AG04450 (cell line): ENCODE measurements at regions not wholly inside any gene's neighbourhood (a gene's known extent, or its start where the extent isn't known, plus 50 kb on each side); places are given as distances from the start of the nearest gene placed in this dataset.
A peak's percentile ranks its signal among the peaks of the same experiment; 100 is the strongest.
"Not testable (repeated sequence)": the region's sequence is repeated elsewhere in the genome, so short reads cannot be mapped to it uniquely, and the experiment has no call there.

ENCODE experiments used
- CTCF ChIA-PET: fragments of 300-600, 350-600 bp; formaldehyde crosslinking; extraction: SDS; loops from one replicate; lab custom pipeline; 2022; ENCODE audit warnings: antibody characterized with exemption, inconsistent platforms; lab: Charles Lee
- POLR2A ChIA-PET: fragments of 350-600 bp; formaldehyde crosslinking; extraction: SDS; loops from one replicate; lab custom pipeline; 2021; ENCODE audit warnings: antibody characterized with exemption, inconsistent platforms; lab: Yijun Ruan, JAX
- DNase-seq: peaks from one replicate; pipeline ENCODE4 v3.0.0-alpha.2; 2011; ENCODE audit warnings: low read depth, low spot score
- H3K27ac ChIP-seq: one replicate; pipeline ENCODE4 v1.5.1; 2012; ENCODE audit warnings: low read depth, low read length, control low read depth
- H3K27me3 ChIP-seq: one replicate; pipeline ENCODE4 v1.6.0; 2012; ENCODE audit warnings: low read length; ENCODE audit not compliant: control insufficient read depth, insufficient read depth
- H3K4me3 ChIP-seq: 2 replicates; pipeline ENCODE4 v1.5.1; 2011; ENCODE audit warnings: mild to moderate bottlenecking, low read depth, low read length, control low read depth
- H3K9me3 ChIP-seq: 2 replicates; pipeline ENCODE4 v1.5.1; 2012; ENCODE audit warnings: low read length; ENCODE audit not compliant: control insufficient read depth, insufficient read depth
- TF ChIP-seq, protein P1 (sequence below): IDR thresholded peaks from 2 replicates; pipeline ENCODE4 v1.5.1; 2011; ENCODE audit warnings: low read depth, low read length, control low read depth, inconsistent platforms

DNA sequence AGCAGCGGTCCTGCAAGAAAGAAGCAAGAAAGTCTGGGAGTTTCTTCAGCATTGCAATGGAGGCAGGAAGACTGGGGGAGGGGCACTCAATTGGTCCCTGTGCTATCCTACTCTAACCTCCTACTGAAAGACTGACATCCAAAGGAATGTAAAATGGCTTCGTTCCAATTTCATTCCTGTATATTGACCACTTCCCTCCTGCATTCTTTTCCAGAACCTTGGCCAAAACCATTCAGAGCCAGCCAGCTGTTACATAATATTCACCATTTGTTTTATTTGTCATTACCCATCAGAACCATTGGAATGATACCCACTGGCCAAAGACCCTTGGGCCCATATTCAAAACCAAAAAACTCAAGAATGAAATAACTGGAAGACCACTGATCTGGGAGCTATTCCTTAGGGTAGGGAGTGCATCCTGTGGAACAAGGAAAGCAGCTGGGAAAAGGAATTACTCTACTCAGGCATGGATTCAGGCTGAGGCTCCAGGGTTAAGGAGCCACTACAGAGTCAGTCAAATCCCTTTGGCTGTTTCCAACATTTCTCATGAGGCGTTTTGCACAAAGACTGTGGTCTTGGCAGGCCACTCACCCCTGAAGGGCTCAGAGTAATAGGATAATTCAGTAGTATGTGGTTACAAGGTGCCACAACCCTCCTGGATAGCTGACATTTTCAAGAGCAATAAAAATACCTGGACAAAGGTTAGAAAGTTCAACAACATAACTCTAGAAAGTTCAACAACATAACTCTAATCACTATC lies 148.7 kb upstream of the SLC1A3 start:
- Histone ChIP-seq H3K4me3 (no peak overlapping the region), H3K27ac (no peak overlapping the region), H3K9me3 (no peaks in the 10 kb centered on the region), H3K27me3 (no peaks in the 10 kb centered on the region)
- no peak for DNase-seq
- ChIA-PET CTCF (interaction anchor here (2.0 kb wide), 1 partner anchor 50 kb away, joined by 5 read pairs; no protein-coding TSS in a partner anchor), POLR2A (no interaction called here)
- TF ChIP-seq, protein P1, sequence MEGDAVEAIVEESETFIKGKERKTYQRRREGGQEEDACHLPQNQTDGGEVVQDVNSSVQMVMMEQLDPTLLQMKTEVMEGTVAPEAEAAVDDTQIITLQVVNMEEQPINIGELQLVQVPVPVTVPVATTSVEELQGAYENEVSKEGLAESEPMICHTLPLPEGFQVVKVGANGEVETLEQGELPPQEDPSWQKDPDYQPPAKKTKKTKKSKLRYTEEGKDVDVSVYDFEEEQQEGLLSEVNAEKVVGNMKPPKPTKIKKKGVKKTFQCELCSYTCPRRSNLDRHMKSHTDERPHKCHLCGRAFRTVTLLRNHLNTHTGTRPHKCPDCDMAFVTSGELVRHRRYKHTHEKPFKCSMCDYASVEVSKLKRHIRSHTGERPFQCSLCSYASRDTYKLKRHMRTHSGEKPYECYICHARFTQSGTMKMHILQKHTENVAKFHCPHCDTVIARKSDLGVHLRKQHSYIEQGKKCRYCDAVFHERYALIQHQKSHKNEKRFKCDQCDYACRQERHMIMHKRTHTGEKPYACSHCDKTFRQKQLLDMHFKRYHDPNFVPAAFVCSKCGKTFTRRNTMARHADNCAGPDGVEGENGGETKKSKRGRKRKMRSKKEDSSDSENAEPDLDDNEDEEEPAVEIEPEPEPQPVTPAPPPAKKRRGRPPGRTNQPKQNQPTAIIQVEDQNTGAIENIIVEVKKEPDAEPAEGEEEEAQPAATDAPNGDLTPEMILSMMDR = no peak

GRCh38 chr5:36458746-36459145 lies 147.7 kb upstream of the SLC1A3 start:
- Histone ChIP-seq H3K9me3 (no peaks in the 10 kb centered on the region), H3K27me3 (no peaks in the 10 kb centered on the region), H3K27ac (no peak overlapping the region), H3K4me3 (no peak overlapping the region)
- TF ChIP-seq, protein P1 = no peak
- POLR2A ChIA-PET = no interaction called here
- CTCF ChIA-PET = interaction anchor here (0.7 to 2.0 kb wide), 5 partner anchors 36 to 412 kb away, joined by 3 to 5 read pairs (median 3); no protein-coding TSS in a partner anchor
- no peak for DNase-seq

GRCh38 chr5:36459176-36460135 lies 146.9 kb upstream of the SLC1A3 start:
- H3K27ac ChIP-seq = no peak overlapping the region
- H3K27me3 ChIP-seq = no peaks in the 10 kb centered on the region
- no peak overlapping the region for H3K4me3 ChIP-seq
- CTCF ChIA-PET = interaction anchor here (0.6 to 2.0 kb wide), 11 partner anchors 9 to 1127 kb away, joined by 3 to 5 read pairs (median 3); no protein-coding TSS in a partner anchor
- POLR2A ChIA-PET = interaction anchor here (0.6 kb wide), 1 partner anchor 15 kb away, joined by 3 read pairs; no protein-coding TSS in a partner anchor
- TF ChIP-seq, protein P1 = peak; percentile 20; the same call in 1 of the 2 replicates
- no peak for DNase-seq
- no peaks in the 10 kb centered on the region for H3K9me3 ChIP-seq

- peaks cover 5% of the 10 kb centered on the region for H3K27me3 ChIP-seq
- H3K4me3 ChIP-seq = no peak overlapping the region
- no peak for DNase-seq
- no peak overlapping the region for H3K27ac ChIP-seq
- ChIA-PET POLR2A (no interaction called here), CTCF (no interaction called here)
- H3K9me3 ChIP-seq = no peaks in the 10 kb centered on the region
- TF ChIP-seq, protein P1 = no peak
Observed at GRCh38 chr5:36462295-36463021, 143.9 kb upstream of the SLC1A3 start.

GRCh38 chr5:36475942-36476341 lies 130.5 kb upstream of the SLC1A3 start:
- CTCF ChIA-PET, H3K9me3 ChIP-seq, POLR2A ChIA-PET, DNase-seq, H3K27ac ChIP-seq, H3K27me3 ChIP-seq, H3K4me3 ChIP-seq: not testable (repeated sequence)
